Body of pancreas (tissue), 4 donors: ENCODE measurements at regions not wholly inside any gene's neighbourhood (a gene's known extent, or its start where the extent isn't known, plus 50 kb on each side); places are given as distances from the start of the nearest gene placed in this dataset.
"Not testable (repeated sequence)": the region's sequence is repeated elsewhere in the genome, so short reads cannot be mapped to it uniquely, and the experiment has no call there.

ENCODE experiments used
- ATAC-seq: fragments of 150-250 bp; one replicate; pipeline ENCODE4 v1.9.1; 2016
- DNase-seq, 4 donors: peaks; one replicate each; pipeline ENCODE4 v3.0.0-alpha.2; 2019
- H3K27ac ChIP-seq, 4 donors: fragments of 200-600 bp; sonication (generic); 1 replicate in 3 of 4; 2 replicates in 1 of 4; pipeline versions ENCODE4 v1.5.1 to v1.6.1; 2016 to 2019; ENCODE audit warnings: mild to moderate bottlenecking in 1 of 4, mixed read lengths in 1 of 4, moderate library complexity in 1 of 4
- H3K27me3 ChIP-seq, 2 donors: fragments of 200-600 bp; sonication (generic); one replicate each; pipeline ENCODE4 v1.6.0; 2016; ENCODE audit warnings: mild to moderate bottlenecking in 1 of 2
- H3K36me3 ChIP-seq, 2 donors: fragments of 200-600 bp; sonication (generic); replicated peaks in 1 of 2; 2 replicates each; pipeline ENCODE4 v1.5.1; 2016; ENCODE audit warnings: low read depth in 2 of 2; ENCODE audit not compliant: insufficient read depth in 1 of 2
- H3K4me1 ChIP-seq: fragments of 200-600 bp; sonication (generic); one replicate; pipeline ENCODE4 v1.6.0; 2016
- H3K4me3 ChIP-seq, 2 donors: fragments of 200-600 bp; sonication (generic); 1 replicate in 1 of 2; 2 replicates in 1 of 2; pipeline ENCODE4 v1.5.1; 2016 to 2019
- H3K9me3 ChIP-seq, 3 donors: fragments of 200-600 bp; sonication (generic); 1 replicate in 2 of 3; 2 replicates in 1 of 3; pipeline ENCODE4 v1.5.1; 2016
- CTCF ChIP-seq, 7 experiments: fragments of 450-650 bp in 4 of 7; fragments of 200-600 bp in 3 of 7; sonication (generic) in 3 of 7; IDR thresholded peaks; one replicate each; pipeline ENCODE4 v1.5.1; 2016 to 2019; ENCODE audit warnings: antibody characterized with exemption in 7 of 7
- POLR2A ChIP-seq, 3 donors: fragments of 450-650 bp; IDR thresholded peaks; one replicate each; pipeline ENCODE4 v1.6.1; 2016; ENCODE audit warnings: antibody characterized with exemption in 3 of 3, mild to moderate bottlenecking in 2 of 3
- WGBS, 2 donors: methylation state at CpG; one replicate each; pipeline ENCODE4 v1.1.5; 2017; 5-methylcytosine and 5-hydroxymethylcytosine counted together
- intact Hi-C: fragments of 100-400 bp; cut with DNase I; formaldehyde crosslinking; loops from one replicate; pipeline ENCODE4 v1.15.1; 2023

- DNase-seq (no peak), ATAC-seq (no peak)
- H3K27ac ChIP-seq: no peak overlapping the region
- H3K4me3 ChIP-seq: no peak overlapping the region
- 76 to 77% methylated on average over 11 of the region's 11 CpGs for WGBS, 2 donors
- no peak for TF ChIP-seq POLR2A (IDR thresholded peaks at IDR 0.05)
- TF ChIP-seq CTCF (IDR thresholded peaks at IDR 0.05): no peak
- no peaks in the 10 kb centered on the region for H3K27me3 ChIP-seq
- no peaks in the 10 kb centered on the region for H3K36me3 ChIP-seq
- H3K4me1 ChIP-seq: no peaks in the 10 kb centered on the region
- intact Hi-C loops: no loop called here
- H3K9me3 ChIP-seq: no peaks in the 10 kb centered on the region
Measured at GRCh38 chr6:18044108-18044783, 56.8 kb upstream of the KIF13A start.

- no peak for DNase-seq
- WGBS, 2 donors: 85 to 90% methylated on average over 6 to 8 of the region's 8 CpGs
- Histone ChIP-seq H3K36me3 (no peaks in the 10 kb centered on the region), H3K27ac (peak overlapping the region in 1 of 4 donors; percentile 7), H3K4me1 (no peaks in the 10 kb centered on the region), H3K27me3 (no peaks in the 10 kb centered on the region), H3K4me3 (no peak overlapping the region), H3K9me3 (no peaks in the 10 kb centered on the region)
- no peak for TF ChIP-seq POLR2A (IDR thresholded peaks at IDR 0.05)
- TF ChIP-seq CTCF (IDR thresholded peaks at IDR 0.05): no peak
- intact Hi-C loops: no loop called here
- ATAC-seq: no peak
Measured at GRCh38 chr6:18042536-18043145, 55.2 kb upstream of the KIF13A start.

- WGBS, 2 donors: 76% methylated on average over 3 of the region's 3 CpGs
- ATAC-seq: no peak
- H3K27ac ChIP-seq: no peak overlapping the region
- H3K4me3 ChIP-seq: no peak overlapping the region
- H3K36me3 ChIP-seq: no peaks in the 10 kb centered on the region
- no peaks in the 10 kb centered on the region for H3K4me1 ChIP-seq
- no peak for DNase-seq
- no peak for TF ChIP-seq POLR2A (IDR thresholded peaks at IDR 0.05)
- TF ChIP-seq CTCF (IDR thresholded peaks at IDR 0.05): no peak
- H3K27me3 ChIP-seq: no peaks in the 10 kb centered on the region
- intact Hi-C loops: no loop called here
- no peaks in the 10 kb centered on the region for H3K9me3 ChIP-seq
Measured at GRCh38 chr6:18039481-18039880, 52.0 kb upstream of the KIF13A start.

GRCh38 chr6:18038235-18038634 is 50.8 kb upstream of the KIF13A start:
- intact Hi-C loops, ATAC-seq, H3K36me3 ChIP-seq: not testable (repeated sequence)

More at GRCh38 chr6:18038235-18038634, 50.8 kb upstream of the KIF13A start:
- H3K4me3 ChIP-seq, H3K9me3 ChIP-seq, H3K27me3 ChIP-seq, H3K4me1 ChIP-seq, DNase-seq, H3K27ac ChIP-seq: not testable (repeated sequence)
- 57 to 81% methylated on average over 1 of the region's 1 CpG for WGBS, 2 donors
